GM18498 (cell line): ENCODE measurements at regions not wholly inside any gene's neighbourhood (a gene's known extent, or its start where the extent isn't known, plus 50 kb on each side); places are given as distances from the start of the nearest gene placed in this dataset.
"Not testable (repeated sequence)": the region's sequence is repeated elsewhere in the genome, so short reads cannot be mapped to it uniquely, and the experiment has no call there.

Source experiments
- ATAC-seq: cut with Tn5 transposase; IDR thresholded peaks from one replicate; pipeline ENCODE4 v1.9.1; 2021; ENCODE audit warnings: mild to moderate bottlenecking, moderate library complexity; ENCODE audit not compliant: unreplicated experiment

GRCh38 chr11:21711341-21711740, 481.5 kb upstream of the ANO5 start:
- no peak for ATAC-seq

GRCh38 chr11:21723678-21724077, 469.2 kb upstream of the ANO5 start:
- no peak for ATAC-seq

- no peak for ATAC-seq
Measured at GRCh38 chr11:21727102-21727501, 465.8 kb upstream of the ANO5 start.

- ATAC-seq: no peak
Measured at GRCh38 chr11:21736404-21736803, 456.5 kb upstream of the ANO5 start.

- ATAC-seq: not testable (repeated sequence)
Measured at GRCh38 chr11:21752475-21753243, 440.2 kb upstream of the ANO5 start.

- not testable (repeated sequence) for ATAC-seq
Measured at GRCh38 chr11:21753244-21753767, 439.6 kb upstream of the ANO5 start.

- no peak for ATAC-seq
Measured at GRCh38 chr11:21761000-21761399, 431.9 kb upstream of the ANO5 start.

GRCh38 chr11:21768388-21768787, 424.5 kb upstream of the ANO5 start:
- no peak for ATAC-seq

- no peak for ATAC-seq
Measured at GRCh38 chr11:21769188-21769587, 423.7 kb upstream of the ANO5 start.

GRCh38 chr11:21771097-21771496, 421.8 kb upstream of the ANO5 start:
- no peak for ATAC-seq

GRCh38 chr11:21774212-21774611, 418.7 kb upstream of the ANO5 start:
- no peak for ATAC-seq

- no peak for ATAC-seq
Measured at GRCh38 chr11:21775911-21776310, 417.0 kb upstream of the ANO5 start.

- no peak for ATAC-seq
Measured at GRCh38 chr11:21783954-21784353, 408.9 kb upstream of the ANO5 start.

GRCh38 chr11:21785351-21785750, 407.5 kb upstream of the ANO5 start:
- no peak for ATAC-seq

- ATAC-seq: no peak
Measured at GRCh38 chr11:21794306-21794705, 398.6 kb upstream of the ANO5 start.

- no peak for ATAC-seq
Measured at GRCh38 chr11:21798216-21798615, 394.7 kb upstream of the ANO5 start.

- not testable (repeated sequence) for ATAC-seq
Measured at GRCh38 chr11:21804523-21804922, 388.4 kb upstream of the ANO5 start.

- no peak for ATAC-seq
Measured at GRCh38 chr11:21806508-21806907, 386.4 kb upstream of the ANO5 start.

- ATAC-seq: no peak
Measured at GRCh38 chr11:21806947-21807346, 385.9 kb upstream of the ANO5 start.

- no peak for ATAC-seq
Measured at GRCh38 chr11:21807350-21807749, 385.5 kb upstream of the ANO5 start.

GRCh38 chr11:21810650-21811049, 382.2 kb upstream of the ANO5 start:
- no peak for ATAC-seq

- no peak for ATAC-seq
Measured at GRCh38 chr11:21811572-21811971, 381.3 kb upstream of the ANO5 start.

- ATAC-seq: no peak
Measured at GRCh38 chr11:21814169-21814568, 378.7 kb upstream of the ANO5 start.
